ENCODE measurements at regions not wholly inside any gene's neighbourhood (a gene's known extent, or its start where the extent isn't known, plus 50 kb on each side); places are given as distances from the start of the nearest gene placed in this dataset.

DNA sequence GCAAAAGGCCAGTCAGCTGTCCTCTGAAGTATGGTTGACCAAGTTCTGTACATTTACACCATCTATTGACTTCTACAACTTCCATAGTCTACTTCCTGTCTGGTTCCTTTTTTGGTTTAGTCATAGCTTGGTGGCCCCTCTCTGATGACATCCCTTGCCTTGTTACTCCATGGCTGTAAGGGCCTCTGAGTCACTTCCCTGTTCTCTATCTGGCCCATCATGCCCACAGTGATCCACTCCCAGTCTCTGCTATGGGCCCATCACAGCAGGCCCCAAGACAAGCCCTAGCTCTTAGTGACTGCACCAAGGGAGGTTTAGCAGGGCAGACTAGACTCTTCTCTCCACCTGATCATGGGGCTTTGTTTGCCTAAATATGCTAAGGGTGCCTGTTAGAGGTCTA is 441.6 kb downstream of the HACE1 start:
- no peak for TF ChIP-seq POLR2AphosphoS5 (IDR thresholded peaks at IDR 0.05; ENCODE audit: low read length)
- no peak for TF ChIP-seq CTCF (IDR thresholded peaks at IDR 0.05 in 2 of 3, conservative IDR thresholded peaks at IDR 0.05 in 1 of 3; ENCODE audit: control insufficient read depth in 2 of 3, extremely low read depth in 1 of 3, insufficient read depth in 1 of 3, low read depth in 3 of 3, low read length in 3 of 3)
- no peak for TF ChIP-seq RELA (IDR thresholded peaks at IDR 0.05; ENCODE audit: borderline replicate concordance, partially characterized antibody)
- no peak for TF ChIP-seq TAF1 (IDR thresholded peaks at IDR 0.05; ENCODE audit: borderline replicate concordance, low read depth, low read length)
- TF ChIP-seq ZBTB40 (IDR thresholded peaks at IDR 0.05; ENCODE audit: borderline replicate concordance): no peak
- no peak for TF ChIP-seq HCFC1 (IDR thresholded peaks at IDR 0.05; ENCODE audit: low read length)
- no peak for TF ChIP-seq ESRRA (IDR thresholded peaks at IDR 0.05; ENCODE audit: low read length)
- TF ChIP-seq, protein P1, sequence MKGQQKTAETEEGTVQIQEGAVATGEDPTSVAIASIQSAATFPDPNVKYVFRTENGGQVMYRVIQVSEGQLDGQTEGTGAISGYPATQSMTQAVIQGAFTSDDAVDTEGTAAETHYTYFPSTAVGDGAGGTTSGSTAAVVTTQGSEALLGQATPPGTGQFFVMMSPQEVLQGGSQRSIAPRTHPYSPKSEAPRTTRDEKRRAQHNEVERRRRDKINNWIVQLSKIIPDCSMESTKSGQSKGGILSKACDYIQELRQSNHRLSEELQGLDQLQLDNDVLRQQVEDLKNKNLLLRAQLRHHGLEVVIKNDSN (IDR thresholded peaks at IDR 0.05; ENCODE audit: borderline replicate concordance, extremely low read length, insufficient read depth, low read depth, low read length): no peak
- TF ChIP-seq MYB (IDR thresholded peaks at IDR 0.05; ENCODE audit: borderline replicate concordance, low read depth, low read length): no peak
- no peak for TF ChIP-seq POLR2AphosphoS2 (IDR thresholded peaks at IDR 0.05; ENCODE audit: low read depth, low read length)
- TF ChIP-seq MAX (IDR thresholded peaks at IDR 0.05; ENCODE audit: low read depth, low read length): no peak
- no peak for TF ChIP-seq ZSCAN29 (IDR thresholded peaks at IDR 0.05)
- no peak for TF ChIP-seq TCF3 (IDR thresholded peaks at IDR 0.05; ENCODE audit: borderline replicate concordance, insufficient read depth, low read depth, low read length)
